Peyer's patch (tissue), 4 donors: ENCODE measurements at regions not wholly inside any gene's neighbourhood (a gene's known extent, or its start where the extent isn't known, plus 50 kb on each side); places are given as distances from the start of the nearest gene placed in this dataset.

Experiments
- POLR2A ChIP-seq, 2 donors: fragments of 450-650 bp; IDR thresholded peaks; one replicate each; pipeline ENCODE4 v1.5.1; 2017; ENCODE audit warnings: antibody characterized with exemption in 2 of 2, mild to moderate bottlenecking in 2 of 2, moderate library complexity in 2 of 2
- TF ChIP-seq, protein P1 (sequence below), 6 experiments: fragments of 450-650 bp in 4 of 6; fragments of 200-600 bp in 2 of 6; sonication (generic) in 1 of 6; IDR thresholded peaks; one replicate each; pipeline ENCODE4 v1.5.1; 2017 to 2019; ENCODE audit warnings: antibody characterized with exemption in 6 of 6, mild to moderate bottlenecking in 3 of 6, moderate library complexity in 1 of 6

DNA sequence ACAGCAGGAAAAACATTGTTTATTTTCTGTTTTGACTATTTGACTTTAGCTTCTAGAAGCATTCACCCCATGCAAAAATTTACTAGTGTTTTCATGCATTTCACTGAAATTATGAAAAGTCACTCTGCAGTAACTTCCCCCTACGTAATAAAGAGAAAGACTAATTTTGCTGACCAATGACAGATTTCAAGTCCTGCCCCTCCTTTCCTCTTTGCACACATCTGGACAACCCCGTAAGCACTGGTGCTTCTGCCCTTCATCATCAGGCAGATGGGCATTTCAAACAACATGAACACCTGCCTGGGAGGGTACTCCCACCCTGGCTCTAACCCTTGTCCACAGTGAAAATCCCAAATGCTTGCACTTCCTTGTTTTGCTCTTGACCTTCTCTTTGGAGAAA is 815.0 kb upstream of the ID2 start:
- TF ChIP-seq, protein P1, sequence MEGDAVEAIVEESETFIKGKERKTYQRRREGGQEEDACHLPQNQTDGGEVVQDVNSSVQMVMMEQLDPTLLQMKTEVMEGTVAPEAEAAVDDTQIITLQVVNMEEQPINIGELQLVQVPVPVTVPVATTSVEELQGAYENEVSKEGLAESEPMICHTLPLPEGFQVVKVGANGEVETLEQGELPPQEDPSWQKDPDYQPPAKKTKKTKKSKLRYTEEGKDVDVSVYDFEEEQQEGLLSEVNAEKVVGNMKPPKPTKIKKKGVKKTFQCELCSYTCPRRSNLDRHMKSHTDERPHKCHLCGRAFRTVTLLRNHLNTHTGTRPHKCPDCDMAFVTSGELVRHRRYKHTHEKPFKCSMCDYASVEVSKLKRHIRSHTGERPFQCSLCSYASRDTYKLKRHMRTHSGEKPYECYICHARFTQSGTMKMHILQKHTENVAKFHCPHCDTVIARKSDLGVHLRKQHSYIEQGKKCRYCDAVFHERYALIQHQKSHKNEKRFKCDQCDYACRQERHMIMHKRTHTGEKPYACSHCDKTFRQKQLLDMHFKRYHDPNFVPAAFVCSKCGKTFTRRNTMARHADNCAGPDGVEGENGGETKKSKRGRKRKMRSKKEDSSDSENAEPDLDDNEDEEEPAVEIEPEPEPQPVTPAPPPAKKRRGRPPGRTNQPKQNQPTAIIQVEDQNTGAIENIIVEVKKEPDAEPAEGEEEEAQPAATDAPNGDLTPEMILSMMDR (IDR thresholded peaks at IDR 0.05) = no peak
- TF ChIP-seq POLR2A (IDR thresholded peaks at IDR 0.05) = no peak
